ENCODE measurements at regions not wholly inside any gene's neighbourhood (a gene's known extent, or its start where the extent isn't known, plus 50 kb on each side); places are given as distances from the start of the nearest gene placed in this dataset.

- Histone ChIP-seq H3K36me3 (ENCODE audit: control insufficient read depth, insufficient read depth, low read length) (no peaks in the 10 kb centered on the region), H3K4me3 (ENCODE audit: low read depth in 2 of 2, low read length in 2 of 2) (no peak overlapping the region), H3K27ac (ENCODE audit: low read length) (no peak overlapping the region), H3K27me3 (ENCODE audit: control insufficient read depth, insufficient read depth, low read length) (peaks cover 23% of the 10 kb centered on the region), H3K4me1 (ENCODE audit: control insufficient read depth, insufficient read depth, low read length) (no peaks in the 10 kb centered on the region), H3K9me3 (ENCODE audit: control insufficient read depth, insufficient read depth, low read depth, low read length) (no peaks in the 10 kb centered on the region)
- in situ Hi-C loops (cut with HindIII; ENCODE audit: low pct_unique_long_range_greater_than_20kb, low sequenced_read_pairs): no loop called here
- ChIA-PET CTCF (no interaction called here), POLR2A (no interaction called here)
- TF ChIP-seq POLR2AphosphoS5 (IDR thresholded peaks at IDR 0.05; ENCODE audit: low read depth, low read length) (no peak), TCF7L2 (IDR thresholded peaks at IDR 0.05; ENCODE audit: low read depth, low read length) (no peak), REST (IDR thresholded peaks at IDR 0.05; ENCODE audit: insufficient read depth in 1 of 2, low read depth in 2 of 2, low read length in 1 of 2) (no peak), CTCF (IDR thresholded peaks at IDR 0.05) (no peak)
- no peak for DNase-seq (ENCODE audit: low read depth, low spot score)
- ATAC-seq: no peak
- BruUV-seq (replicated peaks): no TSS peak
- intact Hi-C loops (cut with micrococcal nuclease; ENCODE audit: unreplicated experiment): no loop called here
These were observed 66.7 kb upstream of the E2F3 start for GRCh38 chr6:20334962-20335361.

- CTCF ChIA-PET: no interaction called here
- POLR2A ChIA-PET: interaction anchor here (0.6 kb wide), 1 partner anchor 20 kb away, joined by 3 read pairs; no protein-coding TSS in a partner anchor
- in situ Hi-C loops (cut with HindIII; ENCODE audit: low pct_unique_long_range_greater_than_20kb, low sequenced_read_pairs) (no loop called here), intact Hi-C loops (cut with micrococcal nuclease; ENCODE audit: unreplicated experiment) (no loop called here)
- Histone ChIP-seq H3K4me1 (ENCODE audit: control insufficient read depth, insufficient read depth, low read length) (no peaks in the 10 kb centered on the region), H3K27me3 (ENCODE audit: control insufficient read depth, insufficient read depth, low read length) (peaks cover 23% of the 10 kb centered on the region), H3K27ac (ENCODE audit: low read length) (no peak overlapping the region), H3K4me3 (ENCODE audit: low read depth in 2 of 2, low read length in 2 of 2) (no peak overlapping the region), H3K9me3 (ENCODE audit: control insufficient read depth, insufficient read depth, low read depth, low read length) (no peaks in the 10 kb centered on the region), H3K36me3 (ENCODE audit: control insufficient read depth, insufficient read depth, low read length) (no peaks in the 10 kb centered on the region)
- no TSS peak for BruUV-seq (replicated peaks)
- DNase-seq (ENCODE audit: low read depth, low spot score) (no peak), ATAC-seq (no peak)
- TF ChIP-seq SIN3A (IDR thresholded peaks at IDR 0.05; ENCODE audit: borderline replicate concordance, insufficient read depth, low read depth, low read length) (no peak), POLR2AphosphoS5 (IDR thresholded peaks at IDR 0.05; ENCODE audit: low read depth, low read length) (no peak), CTCF (IDR thresholded peaks at IDR 0.05) (no peak)
These were observed 65.8 kb upstream of the E2F3 start for GRCh38 chr6:20335872-20336271.

GRCh38 chr6:20338156-20338555 lies 63.5 kb upstream of the E2F3 start:
- ATAC-seq: no peak
- POLR2A ChIA-PET: no interaction called here
- no peaks in the 10 kb centered on the region for H3K4me1 ChIP-seq (ENCODE audit: control insufficient read depth, insufficient read depth, low read length)
- H3K4me3 ChIP-seq (ENCODE audit: low read depth in 2 of 2, low read length in 2 of 2): no peak overlapping the region
- TF ChIP-seq SIN3A (IDR thresholded peaks at IDR 0.05; ENCODE audit: borderline replicate concordance, insufficient read depth, low read depth, low read length): no peak
- H3K36me3 ChIP-seq (ENCODE audit: control insufficient read depth, insufficient read depth, low read length): no peaks in the 10 kb centered on the region
- peaks cover 16% of the 10 kb centered on the region for H3K27me3 ChIP-seq (ENCODE audit: control insufficient read depth, insufficient read depth, low read length)
- H3K27ac ChIP-seq (ENCODE audit: low read length): no peak overlapping the region
- no peaks in the 10 kb centered on the region for H3K9me3 ChIP-seq (ENCODE audit: control insufficient read depth, insufficient read depth, low read depth, low read length)
- intact Hi-C loops (cut with micrococcal nuclease; ENCODE audit: unreplicated experiment): no loop called here
- DNase-seq (ENCODE audit: low read depth, low spot score): no peak
- CTCF ChIA-PET: no interaction called here
- in situ Hi-C loops (cut with HindIII; ENCODE audit: low pct_unique_long_range_greater_than_20kb, low sequenced_read_pairs): no loop called here
- BruUV-seq (replicated peaks): no TSS peak
